Activated T-helper 1 cell treated with anti-CD3 and anti-CD28 coated beads, Interleukin-12 subunit alpha, Interleukin-12 subunit beta, Interleukin-2, Interleukin-4 antibody, amounts not matched to agents 30 ng/mL and 10 ng/mL and 1 ng/mL, durations not matched to agents 14 hours and 24 hours and 36 hours (primary cell): ENCODE measurements at regions not wholly inside any gene's neighbourhood (a gene's known extent, or its start where the extent isn't known, plus 50 kb on each side); places are given as distances from the start of the nearest gene placed in this dataset.

Experiments
- DNase-seq: peaks from one replicate; pipeline ENCODE4 v3.0.0; 2021; ENCODE audit warnings: low spot score
- H3K27ac Mint-ChIP-seq: one replicate; pipeline ENCODE4 v1.8.0; 2021; ENCODE audit warnings: mild to moderate bottlenecking, mixed read lengths
- H3K27me3 Mint-ChIP-seq: one replicate; pipeline ENCODE4 v1.8.0; 2022; ENCODE audit warnings: mild to moderate bottlenecking, moderate library complexity, mixed read lengths; ENCODE audit not compliant: insufficient read depth
- H3K36me3 Mint-ChIP-seq: one replicate; pipeline ENCODE4 v1.8.0; 2021; ENCODE audit warnings: low read depth, mixed read lengths
- H3K4me1 Mint-ChIP-seq: one replicate; pipeline ENCODE4 v1.8.0; 2021; ENCODE audit warnings: low read depth, mixed read lengths
- H3K4me3 Mint-ChIP-seq: one replicate; pipeline ENCODE4 v1.8.0; 2021; ENCODE audit warnings: mild to moderate bottlenecking, moderate library complexity, mixed read lengths
- H3K9me3 Mint-ChIP-seq: one replicate; pipeline ENCODE4 v1.8.0; 2021; ENCODE audit warnings: mixed read lengths
- intact Hi-C: fragments of 100-400 bp; cut with micrococcal nuclease; formaldehyde crosslinking; loops from one replicate; pipeline ENCODE4 v1.15.1; 2024

DNA sequence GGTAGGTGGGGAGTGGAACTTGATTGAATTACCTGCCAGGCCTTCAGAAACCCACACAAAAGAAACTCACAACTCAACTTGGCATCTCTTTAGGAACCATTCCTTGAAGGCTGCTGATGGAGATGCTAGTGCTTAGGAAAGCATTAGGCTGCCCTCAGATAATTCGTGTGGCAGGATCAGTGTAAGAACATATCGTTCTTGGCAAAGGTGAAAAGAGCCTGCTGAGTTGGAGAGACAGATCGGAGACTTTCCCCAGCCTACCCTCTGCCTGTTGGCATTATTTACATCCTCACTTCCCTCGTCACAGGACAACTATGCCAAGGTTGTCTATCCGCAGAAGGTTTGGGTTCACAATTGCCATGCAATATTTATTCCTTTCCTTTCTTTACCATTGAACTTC, 120.0 kb upstream of the HS3ST3A1 start:
- intact Hi-C loops = no loop called here
- H3K4me1 Mint-ChIP-seq = no peaks in the 10 kb centered on the region
- no peaks in the 10 kb centered on the region for H3K9me3 Mint-ChIP-seq
- H3K27ac Mint-ChIP-seq = no peak overlapping the region
- H3K27me3 Mint-ChIP-seq = peaks cover 4% of the 10 kb centered on the region
- DNase-seq = no peak
- H3K36me3 Mint-ChIP-seq = no peaks in the 10 kb centered on the region
- no peak overlapping the region for H3K4me3 Mint-ChIP-seq

DNA sequence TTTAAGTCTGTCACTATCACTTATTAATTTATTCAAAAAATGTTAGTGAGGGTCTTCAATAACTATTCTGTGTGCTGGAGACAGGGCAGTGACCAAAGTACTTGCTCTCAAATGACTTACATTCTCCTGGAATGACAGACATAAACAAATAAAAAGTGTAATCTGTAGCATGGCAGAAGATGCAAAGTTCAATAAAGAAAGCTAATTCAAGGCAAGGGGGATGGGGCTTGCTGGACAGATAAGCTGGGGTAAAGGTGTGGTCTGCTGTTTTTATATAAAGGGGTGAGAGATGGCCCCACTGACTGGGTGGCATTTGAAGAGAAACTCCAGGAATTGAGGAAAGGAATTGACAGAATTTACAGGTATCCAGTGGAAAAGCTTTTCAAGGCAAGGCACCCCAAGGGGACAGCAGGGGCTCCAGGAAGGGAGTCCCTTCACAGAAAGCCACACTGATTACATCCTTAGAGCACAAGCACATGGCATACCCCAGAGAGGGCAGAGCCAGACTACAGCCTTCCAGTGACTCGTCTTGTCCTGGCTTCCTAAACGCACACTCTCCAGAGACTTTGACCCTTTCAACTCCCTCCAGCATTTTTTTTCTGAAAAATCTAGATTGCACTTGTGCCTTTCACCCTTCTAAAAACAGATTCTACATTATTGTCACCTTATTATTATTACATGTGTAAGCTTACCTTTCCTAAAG, 123.7 kb upstream of the HS3ST3A1 start:
- DNase-seq = no peak

DNA sequence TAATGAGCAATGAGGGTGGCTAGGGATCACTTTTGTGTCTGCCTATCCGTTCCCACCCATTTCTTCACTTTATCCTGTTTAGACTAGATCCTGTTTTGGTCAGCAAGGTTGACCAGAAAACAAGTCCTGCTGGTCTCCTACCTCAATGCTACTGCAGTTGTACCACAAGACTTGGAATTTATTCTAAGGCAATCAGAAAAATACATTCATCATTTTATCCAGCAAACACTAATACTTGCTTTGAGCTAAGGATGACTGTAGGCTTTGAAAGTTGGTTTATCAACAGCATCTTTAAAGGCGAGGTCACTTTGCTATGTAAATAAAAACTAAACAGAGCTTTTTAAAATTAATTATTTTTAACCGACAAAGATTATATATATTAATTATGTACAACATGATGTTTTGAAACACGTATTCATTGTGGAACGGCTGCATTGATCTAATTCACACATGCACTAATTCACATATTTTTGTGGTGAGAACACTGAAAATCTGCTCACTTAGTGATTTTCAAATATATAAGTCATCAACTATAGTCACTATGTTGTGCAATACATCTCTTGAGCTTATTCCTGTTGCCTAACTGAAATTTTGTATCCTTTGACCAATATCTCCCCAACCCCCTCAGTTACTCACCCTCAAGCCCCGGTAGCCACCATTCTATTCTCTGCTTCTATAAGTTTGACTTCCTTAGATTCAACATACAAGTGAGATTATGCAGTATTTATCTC, 125.9 kb upstream of the HS3ST3A1 start:
- Mint-ChIP-seq H3K9me3 (peaks cover 7% of the 10 kb centered on the region), H3K36me3 (peaks cover 1% of the 10 kb centered on the region), H3K4me3 (no peak overlapping the region), H3K4me1 (no peaks in the 10 kb centered on the region), H3K27ac (no peak overlapping the region), H3K27me3 (peaks cover 2% of the 10 kb centered on the region)
- DNase-seq = no peak
- intact Hi-C loops = no loop called here

More for the DNA sequence above, 123.7 kb upstream of the HS3ST3A1 start:
- peaks cover 4% of the 10 kb centered on the region for H3K27me3 Mint-ChIP-seq
- no peak overlapping the region for H3K4me3 Mint-ChIP-seq
- H3K4me1 Mint-ChIP-seq = no peaks in the 10 kb centered on the region
- no peak overlapping the region for H3K27ac Mint-ChIP-seq
- peaks cover 1% of the 10 kb centered on the region for H3K36me3 Mint-ChIP-seq
- intact Hi-C loops = no loop called here
- peaks cover 4% of the 10 kb centered on the region for H3K9me3 Mint-ChIP-seq

DNA sequence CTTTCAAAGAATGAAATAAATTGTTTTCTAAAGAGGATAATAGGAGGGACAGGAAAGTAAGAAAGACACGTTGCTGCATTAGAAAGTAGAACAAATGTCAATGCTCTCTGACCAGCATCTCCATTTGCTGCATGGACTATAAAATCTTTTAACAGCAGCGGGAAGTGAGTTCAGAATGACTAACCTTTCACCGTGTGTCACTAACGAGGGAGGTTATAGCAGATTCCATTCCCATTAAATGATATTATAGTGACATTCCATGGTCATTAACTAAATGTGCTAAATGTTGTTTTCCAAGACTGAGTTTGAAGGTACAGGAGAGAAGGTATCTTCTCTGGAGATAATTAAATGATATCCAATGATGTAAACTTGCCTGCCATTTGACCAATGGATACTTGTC, 127.1 kb upstream of the HS3ST3A1 start:
- no peak overlapping the region for H3K4me3 Mint-ChIP-seq
- intact Hi-C loops = no loop called here
- no peaks in the 10 kb centered on the region for H3K4me1 Mint-ChIP-seq
- peaks cover 1% of the 10 kb centered on the region for H3K36me3 Mint-ChIP-seq
- H3K27me3 Mint-ChIP-seq = peaks cover 2% of the 10 kb centered on the region
- DNase-seq = no peak
- no peak overlapping the region for H3K27ac Mint-ChIP-seq
- H3K9me3 Mint-ChIP-seq = peaks cover 12% of the 10 kb centered on the region

DNA sequence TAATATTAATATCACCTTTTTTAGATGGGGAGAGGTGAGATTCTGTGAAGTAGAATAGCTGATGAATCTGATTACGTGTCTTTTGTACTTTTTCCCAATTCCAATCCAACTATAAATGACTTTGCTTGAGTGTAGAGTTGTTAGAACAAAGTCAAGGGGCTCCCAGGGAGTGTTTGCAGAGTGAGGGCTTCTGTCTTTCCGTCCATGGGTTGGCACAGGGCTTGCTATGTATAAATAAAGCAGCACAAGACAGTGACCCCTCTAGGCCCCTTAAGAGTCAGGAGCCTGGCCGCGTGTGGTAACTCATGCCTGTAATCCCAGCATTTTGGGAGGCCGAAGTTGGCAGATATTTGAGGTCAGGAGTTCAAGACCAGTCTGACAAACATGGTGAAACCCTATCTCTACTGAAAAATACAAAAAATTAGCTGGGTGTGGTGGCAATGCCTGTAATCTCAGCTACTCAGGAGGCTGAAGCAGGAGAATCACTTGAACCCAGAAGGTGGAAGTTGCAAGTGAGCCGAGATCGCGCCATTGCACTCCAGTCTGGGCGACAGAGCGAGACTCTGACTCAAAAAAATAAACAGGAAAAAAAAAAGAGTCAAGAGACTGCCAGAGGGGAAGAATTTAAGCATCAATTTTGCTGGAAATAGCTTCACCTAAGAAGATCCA, 127.9 kb upstream of the HS3ST3A1 start:
- Mint-ChIP-seq H3K4me3 (no peak overlapping the region), H3K4me1 (no peaks in the 10 kb centered on the region), H3K9me3 (peaks cover 12% of the 10 kb centered on the region), H3K27ac (no peak overlapping the region), H3K27me3 (peaks cover 2% of the 10 kb centered on the region), H3K36me3 (peaks cover 1% of the 10 kb centered on the region)
- intact Hi-C loops = no loop called here
- no peak for DNase-seq

DNA sequence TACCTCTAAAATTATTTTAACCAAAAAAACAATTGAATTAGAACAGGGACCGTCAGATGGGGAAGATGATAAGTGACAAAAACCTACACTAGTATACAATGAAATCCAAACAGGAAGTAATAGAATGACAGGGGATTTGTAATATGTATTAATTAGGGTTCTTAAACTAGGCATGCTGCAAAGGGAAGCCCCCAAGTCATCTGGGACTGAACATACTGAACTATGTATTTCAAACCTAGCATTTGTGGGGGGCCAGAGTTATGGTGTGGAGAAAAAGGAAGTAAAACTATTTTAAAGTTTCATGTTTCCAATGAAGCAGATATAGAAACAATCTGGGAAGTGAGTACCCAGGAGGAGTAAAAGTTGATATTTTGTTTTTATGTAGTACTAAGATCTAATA, 133.2 kb upstream of the HS3ST3A1 start:
- no peak overlapping the region for H3K27ac Mint-ChIP-seq
- H3K27me3 Mint-ChIP-seq = no peaks in the 10 kb centered on the region
- H3K36me3 Mint-ChIP-seq = peaks cover 1% of the 10 kb centered on the region
- intact Hi-C loops = no loop called here
- H3K4me1 Mint-ChIP-seq = no peaks in the 10 kb centered on the region
- no peak overlapping the region for H3K4me3 Mint-ChIP-seq
- no peak for DNase-seq
- H3K9me3 Mint-ChIP-seq = peaks cover 12% of the 10 kb centered on the region

DNA sequence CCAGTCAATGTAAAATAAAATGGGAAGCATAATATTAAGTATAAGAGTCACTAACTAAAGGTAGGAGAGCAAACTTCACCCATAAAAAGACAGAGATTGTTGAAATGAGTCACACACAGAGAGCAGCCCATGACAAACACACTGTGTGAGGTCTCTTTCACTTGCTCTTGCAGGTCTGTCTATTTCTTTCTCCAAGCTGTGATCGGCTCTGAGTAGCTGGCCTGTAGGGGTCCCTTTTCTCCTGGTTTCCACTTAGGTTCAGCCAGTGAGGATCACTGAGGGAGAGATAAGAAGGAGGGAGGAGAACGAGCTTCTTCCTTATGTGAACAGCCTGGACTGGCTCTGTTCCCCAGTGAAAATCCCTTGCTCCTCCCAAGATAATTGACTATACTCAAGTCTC, 133.7 kb upstream of the HS3ST3A1 start:
- Mint-ChIP-seq H3K27me3 (no peaks in the 10 kb centered on the region), H3K4me3 (no peak overlapping the region), H3K27ac (no peak overlapping the region), H3K4me1 (no peaks in the 10 kb centered on the region), H3K9me3 (peaks cover 8% of the 10 kb centered on the region), H3K36me3 (no peaks in the 10 kb centered on the region)
- DNase-seq = no peak
- intact Hi-C loops = no loop called here

DNA sequence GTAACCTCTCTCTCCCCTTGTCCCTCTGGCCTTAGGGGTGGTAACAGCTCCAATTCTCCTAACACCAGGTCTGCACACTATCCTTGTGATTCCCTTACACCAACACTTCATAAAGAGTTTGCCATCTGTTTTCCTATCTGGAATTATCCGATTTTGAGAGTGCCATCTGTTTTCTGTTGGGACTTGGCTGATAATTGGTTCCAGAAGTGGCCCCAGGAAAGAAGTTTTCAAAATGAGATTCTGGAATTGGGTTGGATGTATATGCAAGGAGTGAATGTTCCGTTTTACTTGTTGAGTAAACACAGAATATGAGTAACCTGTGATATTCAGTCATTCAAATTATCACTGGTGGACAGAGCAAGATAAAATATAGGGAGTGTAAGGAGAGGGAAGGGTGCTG, 134.1 kb upstream of the HS3ST3A1 start:
- no peaks in the 10 kb centered on the region for H3K4me1 Mint-ChIP-seq
- intact Hi-C loops = no loop called here
- H3K9me3 Mint-ChIP-seq = peaks cover 8% of the 10 kb centered on the region
- DNase-seq = no peak
- no peaks in the 10 kb centered on the region for H3K36me3 Mint-ChIP-seq
- H3K27ac Mint-ChIP-seq = no peak overlapping the region
- no peaks in the 10 kb centered on the region for H3K27me3 Mint-ChIP-seq
- no peak overlapping the region for H3K4me3 Mint-ChIP-seq

DNA sequence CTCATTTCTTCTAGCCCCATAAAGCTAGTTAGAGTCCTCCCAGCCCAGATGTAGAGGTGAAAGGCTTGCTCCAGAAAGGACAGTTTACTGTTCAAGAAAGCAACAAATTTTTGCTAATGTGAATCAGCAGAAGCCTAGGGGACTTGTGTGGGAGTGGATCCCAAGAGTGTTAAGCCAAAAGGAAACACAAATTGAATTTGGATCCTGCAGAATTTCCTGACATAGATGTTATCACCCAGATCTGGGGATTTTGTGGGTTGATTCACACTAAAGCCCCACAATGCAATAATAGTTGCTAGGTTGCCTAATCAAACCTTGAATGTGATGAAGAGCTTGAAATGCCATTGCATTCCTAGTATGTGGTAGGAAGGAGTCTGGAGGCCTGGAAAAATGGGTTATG, 135.2 kb upstream of the HS3ST3A1 start:
- H3K4me3 Mint-ChIP-seq = no peak overlapping the region
- no peak for DNase-seq
- intact Hi-C loops = no loop called here
- no peaks in the 10 kb centered on the region for H3K27me3 Mint-ChIP-seq
- peaks cover 5% of the 10 kb centered on the region for H3K9me3 Mint-ChIP-seq
- no peak overlapping the region for H3K27ac Mint-ChIP-seq
- no peaks in the 10 kb centered on the region for H3K36me3 Mint-ChIP-seq
- H3K4me1 Mint-ChIP-seq = no peaks in the 10 kb centered on the region

DNA sequence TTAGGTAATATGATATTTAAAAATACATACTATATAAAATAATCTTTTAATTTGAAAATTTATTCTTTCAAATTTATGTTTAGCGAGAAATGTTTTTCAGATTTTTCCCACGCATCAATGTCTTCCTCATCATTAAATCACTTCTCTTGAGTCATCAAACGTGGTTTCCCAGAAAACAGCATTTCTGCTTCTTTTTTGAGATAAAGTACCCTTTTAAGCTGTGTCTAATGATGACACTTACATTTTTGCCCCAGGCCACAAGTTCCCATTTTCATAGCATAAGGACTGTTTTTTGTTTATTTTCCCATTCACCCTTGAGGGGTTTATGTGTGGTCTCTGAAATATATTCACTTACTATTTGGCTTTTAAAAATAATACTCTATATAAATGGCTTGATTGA, 139.0 kb upstream of the HS3ST3A1 start:
- no peaks in the 10 kb centered on the region for H3K36me3 Mint-ChIP-seq
- no peak for DNase-seq
- no peak overlapping the region for H3K27ac Mint-ChIP-seq
- intact Hi-C loops = no loop called here
- no peaks in the 10 kb centered on the region for H3K4me1 Mint-ChIP-seq
- no peaks in the 10 kb centered on the region for H3K9me3 Mint-ChIP-seq
- no peak overlapping the region for H3K4me3 Mint-ChIP-seq
- no peaks in the 10 kb centered on the region for H3K27me3 Mint-ChIP-seq

DNA sequence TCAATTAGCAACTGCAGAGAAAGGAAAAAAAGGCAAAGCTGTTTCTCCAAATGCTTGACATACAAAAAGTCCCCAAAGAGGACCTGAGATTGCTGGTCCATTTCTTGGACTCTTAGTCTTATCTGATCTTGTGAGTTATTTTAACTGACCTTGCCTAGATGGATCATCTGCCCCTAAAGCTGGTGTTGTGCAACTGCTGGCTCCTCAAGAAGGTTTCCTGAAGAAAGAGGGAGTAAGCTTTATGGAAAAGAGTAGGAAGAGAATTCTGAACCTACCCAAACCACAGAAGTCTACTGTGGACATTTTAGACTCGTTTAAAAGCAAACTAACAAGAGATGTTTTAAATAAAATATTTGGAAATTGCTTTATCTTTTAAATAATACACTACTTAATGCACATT, 140.0 kb upstream of the HS3ST3A1 start:
- Mint-ChIP-seq H3K27ac (no peak overlapping the region), H3K27me3 (no peaks in the 10 kb centered on the region), H3K36me3 (no peaks in the 10 kb centered on the region), H3K9me3 (no peaks in the 10 kb centered on the region), H3K4me3 (no peak overlapping the region), H3K4me1 (no peaks in the 10 kb centered on the region)
- intact Hi-C loops = no loop called here
- DNase-seq = no peak

DNA sequence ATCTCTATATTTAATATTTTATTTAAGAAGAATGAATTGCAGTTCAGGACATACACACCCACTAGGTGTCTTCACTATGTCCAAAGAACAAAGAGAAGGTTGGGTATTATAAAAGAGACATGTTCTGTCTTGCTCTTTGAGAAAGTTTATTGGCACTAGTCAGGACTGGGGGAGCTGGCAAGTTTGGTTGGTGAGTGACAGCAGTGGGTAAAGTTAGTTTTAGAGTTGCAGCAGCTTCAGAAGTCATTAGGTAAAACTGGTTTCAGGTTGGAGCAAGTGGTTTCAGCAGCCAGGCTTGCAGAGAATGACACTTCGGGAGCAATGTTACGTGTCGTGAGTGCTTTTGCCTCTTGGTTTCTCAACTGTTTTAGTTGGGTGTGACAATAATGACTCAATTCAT, 142.2 kb upstream of the HS3ST3A1 start:
- DNase-seq = no peak
- Mint-ChIP-seq H3K27ac (no peak overlapping the region), H3K36me3 (no peaks in the 10 kb centered on the region), H3K9me3 (no peaks in the 10 kb centered on the region), H3K27me3 (no peaks in the 10 kb centered on the region), H3K4me1 (no peaks in the 10 kb centered on the region), H3K4me3 (no peak overlapping the region)
- intact Hi-C loops = no loop called here

DNA sequence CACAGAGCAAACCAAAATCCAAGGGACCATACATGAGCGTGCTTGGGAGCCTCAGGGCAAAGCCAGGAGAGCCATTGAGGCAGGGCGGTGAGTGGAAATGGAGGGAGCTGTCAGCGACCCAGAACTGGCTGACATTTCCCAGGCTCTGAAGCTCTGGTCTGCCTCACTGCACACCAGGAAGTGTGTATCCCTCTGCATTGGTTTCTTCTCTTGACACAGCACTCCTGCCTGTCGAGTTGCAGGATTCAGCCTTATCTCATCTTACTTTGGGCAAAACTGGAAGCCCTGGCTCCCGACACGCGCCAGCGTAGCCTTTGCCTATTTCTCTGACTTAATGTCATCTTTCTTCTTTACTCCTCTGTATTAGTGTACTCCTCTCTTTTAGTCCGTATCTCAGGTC, 144.7 kb upstream of the HS3ST3A1 start:
- DNase-seq = no peak
- H3K4me3 Mint-ChIP-seq = no peak overlapping the region
- H3K36me3 Mint-ChIP-seq = no peaks in the 10 kb centered on the region
- H3K27me3 Mint-ChIP-seq = no peaks in the 10 kb centered on the region
- no peaks in the 10 kb centered on the region for H3K4me1 Mint-ChIP-seq
- intact Hi-C loops = no loop called here
- H3K27ac Mint-ChIP-seq = no peak overlapping the region
- H3K9me3 Mint-ChIP-seq = no peaks in the 10 kb centered on the region
